Heart left ventricle (tissue), 16 donors: ENCODE measurements at regions not wholly inside any gene's neighbourhood (a gene's known extent, or its start where the extent isn't known, plus 50 kb on each side); places are given as distances from the start of the nearest gene placed in this dataset.

Experiments used
- ATAC-seq, 4 donors: fragments of 200-7000 bp; cut with Tn5 transposase; one replicate each; pipeline ENCODE4 v1.9.1; 2020 to 2022; ENCODE audit warnings: moderate library complexity in 4 of 4, mild to moderate bottlenecking in 3 of 4, moderate number of reproducible peaks in 1 of 4
- DNase-seq, 5 donors: peaks; one replicate each; pipeline ENCODE4 v3.0.0-alpha.2; 2020
- H3K27ac ChIP-seq, 12 donors: fragments of 200-600 bp; sonication (generic) in 4 of 12; one replicate each; pipeline versions ENCODE4 v1.5.0 to v1.8.0; 2016 to 2022; ENCODE audit warnings: mild to moderate bottlenecking in 2 of 12
- H3K27me3 ChIP-seq, 9 donors: fragments of 200-600 bp; sonication (generic) in 2 of 9; one replicate each; pipeline versions ENCODE4 v1.5.1 to v1.8.0; 2016 to 2022; ENCODE audit warnings: mild to moderate bottlenecking in 3 of 9
- H3K36me3 ChIP-seq, 9 donors: fragments of 200-600 bp; sonication (generic) in 2 of 9; one replicate each; pipeline versions ENCODE4 v1.5.0 to v1.8.0; 2018 to 2022; ENCODE audit warnings: mild to moderate bottlenecking in 2 of 9
- H3K4me1 ChIP-seq, 12 donors: fragments of 200-600 bp; sonication (generic) in 4 of 12; one replicate each; pipeline versions ENCODE4 v1.5.0 to v1.8.0; 2016 to 2022; ENCODE audit warnings: mild to moderate bottlenecking in 3 of 12
- H3K4me3 ChIP-seq, 12 donors: fragments of 200-600 bp; sonication (generic) in 4 of 12; one replicate each; pipeline versions ENCODE4 v1.5.0 to v1.8.0; 2017 to 2022; ENCODE audit warnings: mild to moderate bottlenecking in 9 of 12, moderate library complexity in 4 of 12
- H3K9me3 ChIP-seq, 12 donors: fragments of 200-600 bp; sonication (generic) in 4 of 12; one replicate each; pipeline versions ENCODE4 v1.5.0 to v1.8.0; 2016 to 2022; ENCODE audit warnings: mild to moderate bottlenecking in 1 of 12
- POLR2A ChIP-seq, 2 donors: fragments of 450-650 bp; IDR thresholded peaks; one replicate each; pipeline ENCODE4 v1.6.1; 2017; ENCODE audit warnings: antibody characterized with exemption in 2 of 2, mild to moderate bottlenecking in 2 of 2, moderate library complexity in 2 of 2
- WGBS, 4 donors: extraction: QIAGEN DNeasy Blood & Tissue Kit in 2 of 4; methylation state at CpG; one replicate each; pipeline versions ENCODE4 v1.1.5 to v1.1.7; 2013 to 2018; 5-methylcytosine and 5-hydroxymethylcytosine counted together
- intact Hi-C, 10 donors: fragments of 100-400 bp; cut with DNase I; formaldehyde crosslinking; loops; one replicate each; pipeline versions ENCODE4 v1.11.1 to v1.14.2; 2022
- TF ChIP-seq, protein P1 (sequence below), 12 donors: fragments of 200-600 bp; sonication (generic) in 4 of 12; IDR thresholded peaks; one replicate each; pipeline versions ENCODE4 v1.5.0 to v1.8.0; 2018 to 2022; ENCODE audit warnings: antibody characterized with exemption in 12 of 12, mild to moderate bottlenecking in 5 of 12
- donor health status: ischemic (EF 13 %, LVEDD 7.1; RV severe dilation, severe dysfunction).
- donor health status: healthy with polysubstance abuse.
- donor health status: DM: no; HTN: yes; CAD: no.
- donor health status: DM: no; HTN: no; CAD: no.
- donor health status: ischemic (EF 25% LVEDD 6.9; RV normal size, moderate dysfunction).
- donor health status: ischemic (EF 25% LVEDD 5.7; RV mildly dilated, moderate dysfunction).
- donor health status: healthy.
- donor health status: DM: yes; HTN: yes; CAD: no.
- donor health status: ischemic (EF 35%, LVEDD 5.7; RV mildly dilated, moderate dysfunction).
- donor health status: nonischemic (EF 11% LVEDD 7.7; RV severe dilation, severe dysfunction).
- donor health status: DM: yes; HTN: yes; CAD: no.
- donor health status: PGD.
- donor health status: ischemic (EF 29% LVEDD 5.4; RV normal size, mild dysfunction).
- donor health status: nonischemic (EF 23%, LVEDD 6.1; RV moderate dilation, normal function).

GRCh38 chr14:65352964-65353530 lies 59.5 kb upstream of the FUT8 start:
- Histone ChIP-seq H3K27ac (no peak overlapping the region), H3K27me3 (no peaks in the 10 kb centered on the region), H3K4me3 (no peak overlapping the region), H3K36me3 (no peaks in the 10 kb centered on the region), H3K9me3 (no peaks in the 10 kb centered on the region), H3K4me1 (peaks cover 0 to 18% (median 0%) of the 10 kb centered on the region in 12 donors)
- TF ChIP-seq, protein P1, sequence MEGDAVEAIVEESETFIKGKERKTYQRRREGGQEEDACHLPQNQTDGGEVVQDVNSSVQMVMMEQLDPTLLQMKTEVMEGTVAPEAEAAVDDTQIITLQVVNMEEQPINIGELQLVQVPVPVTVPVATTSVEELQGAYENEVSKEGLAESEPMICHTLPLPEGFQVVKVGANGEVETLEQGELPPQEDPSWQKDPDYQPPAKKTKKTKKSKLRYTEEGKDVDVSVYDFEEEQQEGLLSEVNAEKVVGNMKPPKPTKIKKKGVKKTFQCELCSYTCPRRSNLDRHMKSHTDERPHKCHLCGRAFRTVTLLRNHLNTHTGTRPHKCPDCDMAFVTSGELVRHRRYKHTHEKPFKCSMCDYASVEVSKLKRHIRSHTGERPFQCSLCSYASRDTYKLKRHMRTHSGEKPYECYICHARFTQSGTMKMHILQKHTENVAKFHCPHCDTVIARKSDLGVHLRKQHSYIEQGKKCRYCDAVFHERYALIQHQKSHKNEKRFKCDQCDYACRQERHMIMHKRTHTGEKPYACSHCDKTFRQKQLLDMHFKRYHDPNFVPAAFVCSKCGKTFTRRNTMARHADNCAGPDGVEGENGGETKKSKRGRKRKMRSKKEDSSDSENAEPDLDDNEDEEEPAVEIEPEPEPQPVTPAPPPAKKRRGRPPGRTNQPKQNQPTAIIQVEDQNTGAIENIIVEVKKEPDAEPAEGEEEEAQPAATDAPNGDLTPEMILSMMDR (IDR thresholded peaks at IDR 0.05), result no peak
- no peak for TF ChIP-seq POLR2A (IDR thresholded peaks at IDR 0.05)
- intact Hi-C loops, result no loop called here
- no peak for DNase-seq
- 76 to 88% (median 82%) methylated on average over 2 of the region's 2 CpGs for WGBS, 4 donors
- ATAC-seq, result no peak

DNA sequence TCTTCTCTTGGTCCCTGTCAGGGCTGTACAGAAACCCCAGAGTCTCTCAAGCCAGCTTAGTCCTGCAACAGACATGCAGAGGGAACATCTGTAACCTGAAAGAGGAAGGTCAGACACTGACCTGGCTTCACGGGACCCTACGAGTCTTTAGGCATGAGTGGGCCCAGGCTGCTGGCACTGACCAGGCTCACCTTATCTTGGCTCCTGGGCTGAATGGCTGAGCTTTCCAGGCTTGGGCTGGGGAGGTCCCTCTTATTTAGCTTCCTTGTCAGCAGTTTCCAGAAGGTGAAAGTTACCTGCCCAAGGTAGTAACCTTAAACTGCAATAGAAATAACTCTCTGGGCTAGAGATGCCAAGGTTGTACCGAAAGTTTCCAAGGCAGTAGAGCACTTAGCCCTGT lies 58.4 kb upstream of the FUT8 start:
- ATAC-seq (no peak), DNase-seq (no peak)
- Histone ChIP-seq H3K4me3 (no peak overlapping the region), H3K9me3 (no peaks in the 10 kb centered on the region), H3K27ac (no peak overlapping the region), H3K4me1 (peaks cover 0 to 18% (median 0%) of the 10 kb centered on the region in 12 donors), H3K27me3 (no peaks in the 10 kb centered on the region), H3K36me3 (no peaks in the 10 kb centered on the region)
- WGBS, 4 donors, result 85 to 98% (median 89%) methylated on average over 2 to 3 of the region's 3 CpGs
- intact Hi-C loops, result no loop called here
- TF ChIP-seq, protein P1 (IDR thresholded peaks at IDR 0.05), result no peak
- no peak for TF ChIP-seq POLR2A (IDR thresholded peaks at IDR 0.05)

- no peak overlapping the region for H3K4me3 ChIP-seq
- TF ChIP-seq, protein P1 (IDR thresholded peaks at IDR 0.05), result no peak
- TF ChIP-seq POLR2A (IDR thresholded peaks at IDR 0.05), result no peak
- no peaks in the 10 kb centered on the region for H3K36me3 ChIP-seq
- 52 to 57% (median 57%) methylated on average over 4 of the region's 4 CpGs for WGBS, 4 donors
- H3K27ac ChIP-seq, result no peak overlapping the region
- intact Hi-C loops, result no loop called here
- ATAC-seq, result peak in 1 of 4 donors; percentile 27
- no peak for DNase-seq
- peaks cover 0 to 18% (median 0%) of the 10 kb centered on the region in 12 donors for H3K4me1 ChIP-seq
- H3K9me3 ChIP-seq, result no peaks in the 10 kb centered on the region
- H3K27me3 ChIP-seq, result no peaks in the 10 kb centered on the region
These were observed 57.8 kb upstream of the FUT8 start for GRCh38 chr14:65354715-65355114.

GRCh38 chr14:65356327-65356836 lies 56.1 kb upstream of the FUT8 start:
- Histone ChIP-seq H3K9me3 (no peaks in the 10 kb centered on the region), H3K36me3 (no peaks in the 10 kb centered on the region), H3K27me3 (no peaks in the 10 kb centered on the region), H3K4me3 (no peak overlapping the region), H3K4me1 (peaks cover 0 to 18% (median 0%) of the 10 kb centered on the region in 12 donors), H3K27ac (no peak overlapping the region)
- no peak for TF ChIP-seq POLR2A (IDR thresholded peaks at IDR 0.05)
- TF ChIP-seq, protein P1 (IDR thresholded peaks at IDR 0.05), result no peak
- intact Hi-C loops, result no loop called here
- no peak for DNase-seq
- no peak for ATAC-seq
- WGBS, 4 donors, result 71 to 74% (median 73%) methylated on average over 5 of the region's 5 CpGs
